HG03108 (cell line): ENCODE measurements at regions not wholly inside any gene's neighbourhood (a gene's known extent, or its start where the extent isn't known, plus 50 kb on each side); places are given as distances from the start of the nearest gene placed in this dataset.

Experiments used
- ATAC-seq: cut with Tn5 transposase; IDR thresholded peaks from one replicate; pipeline ENCODE4 v1.9.1; 2021; ENCODE audit warnings: moderate library complexity; ENCODE audit not compliant: unreplicated experiment

GRCh38 chr3:194801461-194802432 lies 116.1 kb downstream of the FAM43A start:
- ATAC-seq = no peak

- no peak for ATAC-seq
Observed at GRCh38 chr3:194804796-194805195, 119.1 kb downstream of the FAM43A start.

- no peak for ATAC-seq
Observed at GRCh38 chr3:194805546-194805945, 119.9 kb downstream of the FAM43A start.

- ATAC-seq = no peak
Observed at GRCh38 chr3:194806991-194807630, 121.4 kb downstream of the FAM43A start.

- ATAC-seq = no peak
Observed at GRCh38 chr3:194808640-194809097, 123.0 kb downstream of the FAM43A start.

- no peak for ATAC-seq
Observed at GRCh38 chr3:194809382-194809781, 123.7 kb downstream of the FAM43A start.

GRCh38 chr3:194810076-194810475 lies 124.4 kb downstream of the FAM43A start:
- ATAC-seq = no peak

GRCh38 chr3:194811118-194811517 lies 125.4 kb downstream of the FAM43A start:
- ATAC-seq = no peak

GRCh38 chr3:194812176-194812575 lies 126.5 kb downstream of the FAM43A start:
- ATAC-seq = no peak

GRCh38 chr3:194814878-194815357 lies 129.2 kb downstream of the FAM43A start:
- ATAC-seq = no peak

- no peak for ATAC-seq
Observed at GRCh38 chr3:194816748-194817591, 131.3 kb downstream of the FAM43A start.

GRCh38 chr3:194817592-194817930 lies 131.9 kb downstream of the FAM43A start:
- ATAC-seq = no peak

GRCh38 chr3:194817936-194818335 lies 132.3 kb downstream of the FAM43A start:
- ATAC-seq = no peak

GRCh38 chr3:194824100-194824499 lies 138.4 kb downstream of the FAM43A start:
- ATAC-seq = no peak

GRCh38 chr3:194824701-194825111 lies 139.0 kb downstream of the FAM43A start:
- ATAC-seq = no peak

- ATAC-seq = no peak
Observed at GRCh38 chr3:194826594-194826993, 140.9 kb downstream of the FAM43A start.

- no peak for ATAC-seq
Observed at GRCh38 chr3:194827486-194827885, 141.8 kb downstream of the FAM43A start.

GRCh38 chr3:194828116-194828515 lies 142.4 kb downstream of the FAM43A start:
- ATAC-seq = no peak

- no peak for ATAC-seq
Observed at GRCh38 chr3:194828926-194829325, 143.2 kb downstream of the FAM43A start.

- ATAC-seq = no peak
Observed at GRCh38 chr3:194830401-194830800, 144.7 kb downstream of the FAM43A start.

- no peak for ATAC-seq
Observed at GRCh38 chr3:194830978-194831377, 145.3 kb downstream of the FAM43A start.
